HCT116 (cell line): ENCODE measurements at regions not wholly inside any gene's neighbourhood (a gene's known extent, or its start where the extent isn't known, plus 50 kb on each side); places are given as distances from the start of the nearest gene placed in this dataset.

Experiments used
- ATAC-seq: fragments of 200-7000 bp; cut with Tn5 transposase; 2 replicates; pipeline ENCODE4 v1.9.1; 2020; ENCODE audit warnings: mild to moderate bottlenecking, moderate library complexity
- BruUV-seq: library from RNA; stranded (reverse); fragments of 400-500 nt; replicated peaks from 2 replicates; lab custom pipeline; 2021; lab: Mats Ljungman, UMichigan
- CTCF ChIA-PET: fragments of 300-600 bp; sonication (Branson Sonifier 250); formaldehyde crosslinking; loops from one replicate; lab custom pipeline; 2021; ENCODE audit warnings: antibody characterized with exemption; lab: Charles Lee
- POLR2A ChIA-PET: fragments of 300-600, 350-600 bp; sonication (Branson Sonifier 250); formaldehyde crosslinking; loops from one replicate; lab custom pipeline; 2021; ENCODE audit warnings: antibody characterized with exemption; lab: Charles Lee
- RAD21 ChIA-PET, 2 experiments: fragments of 300-600 bp; sonication (Branson Sonifier 250); formaldehyde crosslinking; loops; one replicate each; lab custom pipeline; 2023; ENCODE audit warnings: low total read pairs in 2 of 2; ENCODE audit not compliant: uncharacterized antibody in 2 of 2, unreplicated experiment in 2 of 2, low non-redundant PET in 1 of 2; lab: Charles Lee
- DNase-seq: peaks from one replicate; pipeline ENCODE4 v3.0.0-alpha.2; 2010; ENCODE audit warnings: low read depth, low spot score
- H2AFZ ChIP-seq: fragments of 200-600 bp; shearing (Covaris generic), sonication (generic); 2 replicates; pipeline ENCODE4 v1.6.1; 2017; ENCODE audit warnings: low read depth, mixed run types, mixed read lengths, antibody characterized with exemption, low read length; ENCODE audit not compliant: poor library complexity, severe bottlenecking
- H3K27ac ChIP-seq: 2 replicates; pipeline ENCODE4 v1.5.1; 2012; ENCODE audit warnings: low read depth, low read length
- H3K27me3 ChIP-seq: fragments of 200-600 bp; sonication (generic); 2 replicates; pipeline ENCODE4 v1.6.1; 2016; ENCODE audit warnings: mixed run types, low read length, mixed read lengths; ENCODE audit not compliant: insufficient read depth
- H3K36me3 ChIP-seq, 2 experiments: fragments of 200-500 bp in 1 of 2; fragments of 200-600 bp in 1 of 2; sonication (Bioruptor generic) in 1 of 2; sonication (generic) in 1 of 2; 2 replicates each; pipeline versions ENCODE4 v1.5.1 to v1.6.1; 2014 to 2016; ENCODE audit warnings: low read length in 2 of 2, inconsistent platforms in 1 of 2, mixed read lengths in 1 of 2, mixed run types in 1 of 2; ENCODE audit not compliant: insufficient read depth in 2 of 2, control insufficient read depth in 1 of 2
- H3K4me1 ChIP-seq, 2 experiments: fragments of 200-600 bp in 1 of 2; sonication (generic) in 1 of 2; 2 replicates each; pipeline versions ENCODE4 v1.5.1 to v1.6.1; 2012 to 2017; ENCODE audit warnings: low read length in 2 of 2, inconsistent platforms in 1 of 2, mild to moderate bottlenecking in 1 of 2, mixed read lengths in 1 of 2, mixed run types in 1 of 2, moderate library complexity in 1 of 2; ENCODE audit not compliant: insufficient read depth in 2 of 2, control insufficient read depth in 1 of 2
- H3K4me2 ChIP-seq: fragments of 200-600 bp; sonication (generic); 2 replicates; pipeline ENCODE4 v1.6.1; 2017; ENCODE audit warnings: mixed run types, low read length, mixed read lengths
- H3K4me3 ChIP-seq, 2 experiments: fragments of 200-600 bp in 1 of 2; sonication (generic) in 1 of 2; replicated peaks in 1 of 2; 2 replicates each; pipeline ENCODE4 v1.5.1; 2011 to 2016; ENCODE audit warnings: low read length in 2 of 2, control low read depth in 1 of 2, low read depth in 1 of 2, mild to moderate bottlenecking in 1 of 2, mixed read lengths in 1 of 2, mixed run types in 1 of 2
- H3K79me2 ChIP-seq: fragments of 200-600 bp; sonication (generic); 2 replicates; pipeline ENCODE4 v1.6.1; 2017; ENCODE audit warnings: mild to moderate bottlenecking, mixed run types, low read length, moderate library complexity, mixed read lengths; ENCODE audit not compliant: insufficient read depth
- H3K9ac ChIP-seq: fragments of 200-600 bp; sonication (generic); 2 replicates; pipeline ENCODE4 v1.6.1; 2016; ENCODE audit warnings: low read length, mixed read lengths
- H3K9me2 ChIP-seq: fragments of 200-600 bp; sonication (generic), shearing (Covaris generic); 2 replicates; pipeline ENCODE4 v1.6.1; 2017; ENCODE audit warnings: mixed run types, mild to moderate bottlenecking, moderate library complexity; ENCODE audit not compliant: insufficient read depth
- H3K9me3 ChIP-seq, 2 experiments: fragments of 200-500 bp in 1 of 2; fragments of 200-600 bp in 1 of 2; sonication (Bioruptor generic) in 1 of 2; sonication (generic) in 1 of 2; 2 replicates each; pipeline ENCODE4 v1.6.1; 2014 to 2017; ENCODE audit warnings: low read length in 2 of 2, mixed read lengths in 2 of 2, inconsistent platforms in 1 of 2, low read depth in 1 of 2, mild to moderate bottlenecking in 1 of 2, mixed run types in 1 of 2, moderate library complexity in 1 of 2; ENCODE audit not compliant: control insufficient read depth in 1 of 2, insufficient read depth in 1 of 2
- H4K20me1 ChIP-seq: fragments of 200-600 bp; sonication (generic), shearing (Covaris generic); 2 replicates; pipeline ENCODE4 v1.6.1; 2017; ENCODE audit warnings: mixed run types, mild to moderate bottlenecking, moderate library complexity; ENCODE audit not compliant: insufficient read depth
- CEBPB ChIP-seq: IDR thresholded peaks from 2 replicates; pipeline ENCODE4 v1.6.1; 2012; ENCODE audit warnings: low read depth
- FOSL1 ChIP-seq: IDR thresholded peaks from 2 replicates; pipeline ENCODE4 v1.6.1; 2012; ENCODE audit warnings: low read depth
- JUND ChIP-seq: IDR thresholded peaks from 2 replicates; pipeline ENCODE4 v1.6.1; 2012
- POLR2AphosphoS5 ChIP-seq: IDR thresholded peaks from 2 replicates; pipeline ENCODE4 v1.6.1; 2011; ENCODE audit warnings: mild to moderate bottlenecking, low read depth, low read length, moderate library complexity
- RAD21 ChIP-seq: IDR thresholded peaks from 2 replicates; pipeline ENCODE4 v1.6.1; 2012; ENCODE audit warnings: low read depth, mild to moderate bottlenecking
- SP1 ChIP-seq: IDR thresholded peaks from 2 replicates; pipeline ENCODE4 v1.6.1; 2012; ENCODE audit warnings: low read depth
- SRF ChIP-seq: IDR thresholded peaks from 2 replicates; pipeline ENCODE4 v1.6.1; 2012; ENCODE audit warnings: low read depth
- YY1 ChIP-seq: IDR thresholded peaks from 2 replicates; pipeline ENCODE4 v1.6.1; 2011; ENCODE audit warnings: low read length, low read depth, moderate library complexity, mild to moderate bottlenecking; ENCODE audit not compliant: insufficient replicate concordance; ENCODE audit errors: extremely low read depth
- ZFX ChIP-seq: fragments of 450-650 bp; IDR thresholded peaks from 2 replicates; pipeline ENCODE4 v1.6.1; 2017
- ZNF274 ChIP-seq: fragments of 200-500 bp; sonication (Bioruptor generic); IDR thresholded peaks from 2 replicates; pipeline ENCODE4 v1.6.1; 2014; ENCODE audit warnings: mild to moderate bottlenecking, low read depth, low read length, inconsistent platforms
- intact Hi-C: fragments of 100-400 bp; cut with micrococcal nuclease; formaldehyde crosslinking; loops from 2 replicates; pipeline ENCODE4 v1.10.0; 2022
- TF ChIP-seq, protein P1 (sequence below), 3 experiments: fragments of 200-600 bp in 1 of 3; sonication (generic) in 1 of 3; IDR thresholded peaks in 2 of 3; conservative IDR thresholded peaks in 1 of 3; 2 replicates each; pipeline ENCODE4 v1.5.1; 2012 to 2017; ENCODE audit warnings: low read depth in 2 of 3, low read length in 2 of 3, antibody characterized with exemption in 1 of 3, borderline replicate concordance in 1 of 3, control low read depth in 1 of 3, mild to moderate bottlenecking in 1 of 3, mixed read lengths in 1 of 3, mixed run types in 1 of 3, moderate library complexity in 1 of 3; ENCODE audit not compliant: insufficient read depth in 1 of 3
- TF ChIP-seq, protein P2 (sequence below): IDR thresholded peaks from 2 replicates; pipeline ENCODE4 v1.6.1; 2011; ENCODE audit warnings: mild to moderate bottlenecking, low read length, moderate library complexity; ENCODE audit not compliant: insufficient replicate concordance; ENCODE audit errors: extremely low read depth

DNA sequence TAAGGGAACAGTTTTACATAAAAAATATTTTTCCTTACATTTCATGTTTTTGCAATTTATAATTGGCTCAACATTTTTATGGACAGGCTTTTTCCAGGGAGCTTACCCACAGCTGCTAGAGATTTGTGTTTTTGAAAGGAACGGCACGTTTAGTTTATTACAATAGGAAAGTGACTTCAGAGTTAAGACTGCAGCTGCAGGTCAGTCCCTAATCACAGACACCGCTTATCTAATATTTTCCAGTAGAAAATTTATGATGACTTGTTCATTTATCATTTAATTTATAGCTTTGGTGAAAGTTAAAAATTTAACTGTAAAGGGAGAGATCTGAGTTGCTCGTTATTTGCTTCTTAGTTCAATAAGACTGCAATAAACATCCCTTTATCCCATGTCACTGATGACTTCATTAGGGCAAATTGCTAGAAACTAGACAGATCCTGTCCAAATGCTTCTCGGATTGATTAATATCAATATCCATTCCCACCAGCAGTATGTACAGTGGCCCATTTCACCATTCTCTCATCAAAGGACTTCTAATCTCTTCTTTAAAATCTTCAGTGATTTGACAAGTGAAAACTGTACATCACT lies 97.0 kb upstream of the ODAD2 start:
- POLR2A ChIA-PET: interaction anchor here (1.2 kb wide), 1 partner anchor 11 kb away, joined by 4 read pairs; no protein-coding TSS in a partner anchor

More for the DNA sequence above, 97.0 kb upstream of the ODAD2 start:
- no peak overlapping the region for H2AFZ ChIP-seq
- H3K9me3 ChIP-seq: no peaks in the 10 kb centered on the region
- CTCF ChIA-PET: interaction anchor here (1.2 kb wide), 1 partner anchor 85 kb away, joined by 3 read pairs; no protein-coding TSS in a partner anchor
- DNase-seq (no peak), ATAC-seq (peak; percentile 56)
- TF ChIP-seq CEBPB (no peak; the same call in 1 of the 2 replicates), YY1 (no peak), SRF (0 out of 2 replicates have a peak, but pooled peaks have one; percentile 27), ZFX (no peak), SP1 (peak; percentile 20; the same call in 1 of the 2 replicates), POLR2AphosphoS5 (no peak), RAD21 (no peak), JUND (peak; percentile 33; the same call in 1 of the 2 replicates), ZNF274 (no peak), FOSL1 (peak; percentile 36; the same call in 1 of the 2 replicates)
- TF ChIP-seq, protein P1, sequence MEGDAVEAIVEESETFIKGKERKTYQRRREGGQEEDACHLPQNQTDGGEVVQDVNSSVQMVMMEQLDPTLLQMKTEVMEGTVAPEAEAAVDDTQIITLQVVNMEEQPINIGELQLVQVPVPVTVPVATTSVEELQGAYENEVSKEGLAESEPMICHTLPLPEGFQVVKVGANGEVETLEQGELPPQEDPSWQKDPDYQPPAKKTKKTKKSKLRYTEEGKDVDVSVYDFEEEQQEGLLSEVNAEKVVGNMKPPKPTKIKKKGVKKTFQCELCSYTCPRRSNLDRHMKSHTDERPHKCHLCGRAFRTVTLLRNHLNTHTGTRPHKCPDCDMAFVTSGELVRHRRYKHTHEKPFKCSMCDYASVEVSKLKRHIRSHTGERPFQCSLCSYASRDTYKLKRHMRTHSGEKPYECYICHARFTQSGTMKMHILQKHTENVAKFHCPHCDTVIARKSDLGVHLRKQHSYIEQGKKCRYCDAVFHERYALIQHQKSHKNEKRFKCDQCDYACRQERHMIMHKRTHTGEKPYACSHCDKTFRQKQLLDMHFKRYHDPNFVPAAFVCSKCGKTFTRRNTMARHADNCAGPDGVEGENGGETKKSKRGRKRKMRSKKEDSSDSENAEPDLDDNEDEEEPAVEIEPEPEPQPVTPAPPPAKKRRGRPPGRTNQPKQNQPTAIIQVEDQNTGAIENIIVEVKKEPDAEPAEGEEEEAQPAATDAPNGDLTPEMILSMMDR (IDR thresholded peaks at IDR 0.05 in 2 of 3, conservative IDR thresholded peaks at IDR 0.05 in 1 of 3; ENCODE audit: borderline replicate concordance in 1 of 3, insufficient read depth in 1 of 3, low read depth in 2 of 3, low read length in 2 of 3): no peak
- TF ChIP-seq, protein P2, sequence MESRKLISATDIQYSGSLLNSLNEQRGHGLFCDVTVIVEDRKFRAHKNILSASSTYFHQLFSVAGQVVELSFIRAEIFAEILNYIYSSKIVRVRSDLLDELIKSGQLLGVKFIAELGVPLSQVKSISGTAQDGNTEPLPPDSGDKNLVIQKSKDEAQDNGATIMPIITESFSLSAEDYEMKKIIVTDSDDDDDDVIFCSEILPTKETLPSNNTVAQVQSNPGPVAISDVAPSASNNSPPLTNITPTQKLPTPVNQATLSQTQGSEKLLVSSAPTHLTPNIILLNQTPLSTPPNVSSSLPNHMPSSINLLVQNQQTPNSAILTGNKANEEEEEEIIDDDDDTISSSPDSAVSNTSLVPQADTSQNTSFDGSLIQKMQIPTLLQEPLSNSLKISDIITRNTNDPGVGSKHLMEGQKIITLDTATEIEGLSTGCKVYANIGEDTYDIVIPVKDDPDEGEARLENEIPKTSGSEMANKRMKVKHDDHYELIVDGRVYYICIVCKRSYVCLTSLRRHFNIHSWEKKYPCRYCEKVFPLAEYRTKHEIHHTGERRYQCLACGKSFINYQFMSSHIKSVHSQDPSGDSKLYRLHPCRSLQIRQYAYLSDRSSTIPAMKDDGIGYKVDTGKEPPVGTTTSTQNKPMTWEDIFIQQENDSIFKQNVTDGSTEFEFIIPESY: no peak
- no peaks in the 10 kb centered on the region for H3K9me2 ChIP-seq
- peaks cover 5% of the 10 kb centered on the region for H3K79me2 ChIP-seq
- H3K9ac ChIP-seq: peak overlapping the region; percentile 61
- H3K27ac ChIP-seq: peak overlapping the region; percentile 96
- no TSS peak for BruUV-seq
- RAD21 ChIA-PET: no interaction called here
- no peaks in the 10 kb centered on the region for H3K27me3 ChIP-seq
- peak overlapping the region; percentile 68 for H3K4me2 ChIP-seq
- peaks cover 71 to 89% of the 10 kb centered on the region in 2 experiments for H3K4me1 ChIP-seq
- H3K4me3 ChIP-seq: peak overlapping the region in 1 of 2 experiments; percentile 17; a peak in 1 of 4 replicates
- H4K20me1 ChIP-seq: no peaks in the 10 kb centered on the region
- intact Hi-C loops: loop anchor here (5.0 kb wide), 1 partner anchor 854 kb away; the partner anchor contains the start of gene ACBD5
- H3K36me3 ChIP-seq: no peaks in the 10 kb centered on the region
